ENCODE measurements at regions not wholly inside any gene's neighbourhood (a gene's known extent, or its start where the extent isn't known, plus 50 kb on each side); places are given as distances from the start of the nearest gene placed in this dataset.
"Not testable (repeated sequence)": the region's sequence is repeated elsewhere in the genome, so short reads cannot be mapped to it uniquely, and the experiment has no call there.

- DNase-seq: no peak
These were observed 690.1 kb upstream of the COBL start for GRCh38 chr7:52006674-52007073.

- peak; percentile 8 for DNase-seq
These were observed 689.0 kb upstream of the COBL start for GRCh38 chr7:52005613-52006012.

GRCh38 chr7:51995596-51996179 lies 679.1 kb upstream of the COBL start:
- no peak for DNase-seq

- DNase-seq: no peak
These were observed 666.0 kb upstream of the COBL start for GRCh38 chr7:51982653-51983052.

- DNase-seq: no peak
These were observed 664.2 kb upstream of the COBL start for GRCh38 chr7:51980812-51981211.

- DNase-seq: no peak
These were observed 663.7 kb upstream of the COBL start for GRCh38 chr7:51980313-51980712.

- DNase-seq: no peak
These were observed 661.3 kb upstream of the COBL start for GRCh38 chr7:51977913-51978312.

GRCh38 chr7:51973939-51974338 lies 657.3 kb upstream of the COBL start:
- DNase-seq: no peak

GRCh38 chr7:51973071-51973470 lies 656.5 kb upstream of the COBL start:
- DNase-seq: no peak

GRCh38 chr7:51970961-51971665 lies 654.5 kb upstream of the COBL start:
- DNase-seq: no peak

- DNase-seq: no peak
These were observed 651.9 kb upstream of the COBL start for GRCh38 chr7:51968461-51968860.

- no peak for DNase-seq
These were observed 648.8 kb upstream of the COBL start for GRCh38 chr7:51965454-51965853.

- no peak for DNase-seq
These were observed 645.2 kb upstream of the COBL start for GRCh38 chr7:51961804-51962203.

GRCh38 chr7:51950813-51951212 lies 634.2 kb upstream of the COBL start:
- DNase-seq: no peak

GRCh38 chr7:51949726-51950644 lies 633.4 kb upstream of the COBL start:
- DNase-seq: peak; percentile 46

GRCh38 chr7:51930834-51931233 lies 614.2 kb upstream of the COBL start:
- no peak for DNase-seq

- DNase-seq: no peak
These were observed 613.2 kb upstream of the COBL start for GRCh38 chr7:51929818-51930217.

- no peak for DNase-seq
These were observed 611.1 kb upstream of the COBL start for GRCh38 chr7:51927738-51928137.

GRCh38 chr7:51918581-51918980 lies 602.0 kb upstream of the COBL start:
- no peak for DNase-seq

- no peak for DNase-seq
These were observed 584.9 kb upstream of the COBL start for GRCh38 chr7:51901489-51901840.

- DNase-seq: not testable (repeated sequence)
These were observed 584.3 kb upstream of the COBL start for GRCh38 chr7:51900755-51901488.

- DNase-seq: no peak
These were observed 583.0 kb upstream of the COBL start for GRCh38 chr7:51899611-51900010.

GRCh38 chr7:51882412-51882811 lies 565.8 kb upstream of the COBL start:
- no peak for DNase-seq

All from NCI-H69 (cell line).